ENCODE measurements at regions not wholly inside any gene's neighbourhood (a gene's known extent, or its start where the extent isn't known, plus 50 kb on each side); places are given as distances from the start of the nearest gene placed in this dataset.

- no peak for DNase-seq
Observed at GRCh38 chr2:9102861-9103662, 99.6 kb upstream of the MBOAT2 start.

GRCh38 chr2:9101763-9102425, 98.4 kb upstream of the MBOAT2 start:
- DNase-seq, result no peak

DNA sequence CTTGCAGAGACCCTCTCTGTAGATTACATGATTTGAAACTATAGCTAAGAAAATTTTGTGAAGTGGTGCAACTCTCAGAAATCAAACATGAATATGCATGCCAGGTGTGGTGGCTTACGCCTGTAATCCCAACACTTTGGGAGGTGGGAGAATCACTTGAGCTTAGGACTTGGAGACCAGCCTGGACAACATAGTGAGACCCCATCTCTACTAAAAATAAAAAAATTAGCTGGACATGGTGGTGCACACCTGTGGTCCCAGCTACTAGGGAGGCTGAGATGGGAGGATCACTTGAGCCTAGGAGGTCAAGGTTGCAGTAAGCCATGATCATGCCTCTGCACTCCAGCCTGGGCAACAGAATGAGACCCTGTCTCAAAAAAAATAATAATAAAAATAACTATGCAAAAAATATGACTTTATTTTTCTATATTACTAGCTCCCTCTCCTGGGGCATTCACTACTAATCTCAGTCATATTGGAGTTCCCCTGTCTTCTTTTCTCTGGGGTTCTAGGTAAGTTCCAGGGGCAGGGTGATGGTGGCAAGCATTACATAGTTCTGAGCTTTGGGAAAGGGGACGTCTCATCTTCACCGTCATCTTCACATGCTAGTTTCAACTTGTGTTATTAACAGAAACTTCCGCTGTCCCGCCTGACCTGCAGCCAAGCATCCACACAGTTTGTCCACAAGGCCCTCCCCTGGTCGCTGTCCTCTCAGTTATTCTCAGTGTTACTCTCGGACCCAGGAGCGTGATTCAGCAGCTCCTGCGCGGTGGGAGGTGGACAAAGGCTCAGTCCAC, 96.8 kb upstream of the MBOAT2 start:
- DNase-seq, result no peak

GRCh38 chr2:9099341-9099751, 95.9 kb upstream of the MBOAT2 start:
- peak; percentile 56 for DNase-seq

GRCh38 chr2:9097892-9098291, 94.4 kb upstream of the MBOAT2 start:
- no peak for DNase-seq

- DNase-seq, result no peak
Observed at GRCh38 chr2:9097239-9097638, 93.8 kb upstream of the MBOAT2 start.

DNA sequence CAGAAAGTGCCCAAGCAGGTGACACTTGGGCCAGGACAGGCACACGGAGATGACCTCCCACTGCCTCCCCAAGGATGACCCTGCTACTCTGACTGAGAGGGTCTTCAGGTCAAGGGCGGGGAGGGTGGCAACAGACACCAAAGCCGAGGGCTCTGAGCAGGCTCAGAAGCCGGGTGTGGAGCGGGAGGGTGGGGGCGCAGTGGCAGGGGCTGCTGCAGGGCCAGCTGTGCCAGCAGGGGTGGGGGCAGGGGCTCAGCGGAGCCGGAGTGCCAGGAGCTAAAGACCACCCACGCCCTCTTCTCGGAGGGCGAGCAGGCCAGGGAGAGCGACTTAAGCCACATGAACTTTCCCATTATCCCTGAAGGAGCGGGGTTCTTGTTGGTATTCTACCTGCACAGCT, 93.3 kb upstream of the MBOAT2 start:
- no peak for DNase-seq

DNA sequence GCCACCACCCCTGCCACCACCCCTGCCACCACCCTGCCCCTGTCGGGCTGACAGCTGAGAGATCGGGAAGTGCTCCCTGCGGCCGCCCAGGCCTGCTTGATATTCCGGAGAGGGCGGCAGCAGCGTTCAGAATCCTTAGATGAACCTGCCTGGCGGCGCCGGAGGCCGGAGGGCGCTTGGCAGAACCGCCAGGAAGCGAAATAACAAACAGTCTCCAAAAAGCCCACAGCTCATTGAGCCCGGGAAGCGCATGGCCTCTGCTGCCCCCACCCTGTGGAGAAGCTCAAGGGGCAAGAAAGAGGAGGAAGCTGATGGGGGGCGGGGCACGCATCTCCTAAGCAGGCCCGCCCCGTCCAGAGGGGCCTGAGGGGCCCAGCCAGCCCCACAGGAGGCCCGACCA, 92.2 kb upstream of the MBOAT2 start:
- DNase-seq, result peak; percentile 70

- DNase-seq, result no peak
Observed at GRCh38 chr2:9095226-9095625, 91.7 kb upstream of the MBOAT2 start.

GRCh38 chr2:9094117-9094516, 90.6 kb upstream of the MBOAT2 start:
- DNase-seq, result no peak

GRCh38 chr2:9093324-9093723, 89.8 kb upstream of the MBOAT2 start:
- no peak for DNase-seq

DNA sequence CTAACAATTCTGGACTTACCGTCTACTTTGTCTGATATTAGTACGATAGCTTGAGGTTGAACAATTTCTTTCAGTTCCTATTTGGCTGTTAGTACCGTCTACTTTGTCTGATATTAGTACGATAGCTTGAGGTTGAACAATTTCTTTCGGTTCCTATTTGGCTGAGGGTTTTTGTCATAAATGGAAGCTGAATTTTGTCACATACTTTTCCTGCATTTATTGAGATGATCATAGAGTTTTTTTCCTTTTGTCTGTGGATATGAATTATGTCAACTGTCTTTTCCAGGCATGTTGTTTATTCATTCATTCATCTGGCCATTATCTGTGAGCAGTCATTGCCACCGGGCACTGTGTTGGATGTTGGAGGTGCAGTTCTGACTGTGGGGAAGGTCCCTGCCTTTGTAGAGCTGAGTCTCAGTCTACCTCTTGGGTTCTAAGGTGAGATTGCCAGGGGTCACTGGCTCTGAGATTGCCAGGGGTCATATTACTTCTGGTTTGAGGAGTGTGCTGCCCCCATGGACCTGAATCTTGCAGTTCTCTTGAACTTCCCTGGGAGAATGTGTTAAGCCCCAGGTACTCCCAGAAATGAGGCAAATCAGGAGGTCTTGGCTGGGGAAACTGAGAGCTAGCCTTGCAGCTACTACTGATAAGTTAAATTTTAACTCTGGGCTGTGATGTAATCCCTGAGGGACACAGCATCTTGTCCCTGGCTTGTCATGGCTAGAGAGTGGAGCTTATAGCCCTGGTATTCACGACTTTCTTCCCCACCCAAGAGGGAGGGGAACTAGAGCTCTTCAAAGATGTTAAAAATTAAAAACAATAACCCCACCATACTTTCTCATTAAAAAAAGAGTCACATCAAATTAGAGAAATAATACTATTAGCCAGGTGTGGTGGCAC, 89.1 kb upstream of the MBOAT2 start:
- DNase-seq, result no peak

GRCh38 chr2:9091811-9092210, 88.3 kb upstream of the MBOAT2 start:
- peak; percentile 81 for DNase-seq

- peak; percentile 54 for DNase-seq
Observed at GRCh38 chr2:9089831-9090230, 86.3 kb upstream of the MBOAT2 start.

DNA sequence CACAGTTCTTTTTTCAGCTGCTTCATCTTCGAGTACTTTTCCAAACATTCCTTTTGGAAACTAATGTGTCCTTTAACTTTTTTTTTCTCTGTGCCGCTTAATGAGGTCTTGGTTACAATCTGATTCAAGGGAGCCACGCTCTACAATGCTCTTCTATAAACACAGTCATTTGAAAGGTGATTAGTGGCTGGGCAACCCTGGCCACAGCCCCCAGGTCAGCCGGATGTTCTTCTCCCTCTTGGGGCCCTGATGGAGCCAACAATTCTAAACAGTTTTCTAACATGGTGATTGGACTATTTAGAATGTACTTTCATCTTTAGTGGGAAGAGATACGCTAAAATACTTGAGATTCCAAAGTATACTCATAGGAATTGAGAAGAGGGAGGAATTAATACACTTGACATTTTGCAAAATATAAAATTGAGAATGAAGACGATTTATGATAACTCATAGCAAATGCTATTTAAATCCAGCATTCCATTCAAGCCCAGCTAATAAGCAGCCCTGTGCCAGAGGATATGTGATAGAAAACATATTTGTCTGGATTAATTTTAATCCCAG, 83.7 kb upstream of the MBOAT2 start:
- DNase-seq, result peak; percentile 88

GRCh38 chr2:9086465-9086864, 83.0 kb upstream of the MBOAT2 start:
- DNase-seq, result no peak

DNA sequence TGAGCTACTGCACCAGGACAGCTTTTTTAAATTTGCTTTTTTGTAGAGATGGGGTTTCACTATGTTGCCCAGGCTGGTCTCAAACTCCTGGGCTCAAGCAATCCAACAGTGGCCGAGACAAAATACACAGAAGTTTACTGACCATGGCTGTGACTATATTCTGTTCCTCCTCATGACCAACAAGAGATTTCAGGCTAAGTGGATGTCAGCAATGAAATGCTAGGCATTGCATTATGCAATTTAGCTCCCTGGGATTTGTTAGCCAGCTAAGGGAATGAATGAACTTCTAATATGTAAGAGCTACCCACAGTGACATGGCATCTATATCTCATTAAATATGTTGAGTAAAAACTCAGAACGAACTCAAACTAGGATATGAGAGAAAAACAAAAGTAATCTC, 81.9 kb upstream of the MBOAT2 start:
- no peak for DNase-seq

- DNase-seq, result no peak
Observed at GRCh38 chr2:9083287-9083686, 79.8 kb upstream of the MBOAT2 start.

GRCh38 chr2:9082158-9082557, 78.7 kb upstream of the MBOAT2 start:
- DNase-seq, result no peak

- no peak for DNase-seq
Observed at GRCh38 chr2:9081750-9082149, 78.3 kb upstream of the MBOAT2 start.

DNA sequence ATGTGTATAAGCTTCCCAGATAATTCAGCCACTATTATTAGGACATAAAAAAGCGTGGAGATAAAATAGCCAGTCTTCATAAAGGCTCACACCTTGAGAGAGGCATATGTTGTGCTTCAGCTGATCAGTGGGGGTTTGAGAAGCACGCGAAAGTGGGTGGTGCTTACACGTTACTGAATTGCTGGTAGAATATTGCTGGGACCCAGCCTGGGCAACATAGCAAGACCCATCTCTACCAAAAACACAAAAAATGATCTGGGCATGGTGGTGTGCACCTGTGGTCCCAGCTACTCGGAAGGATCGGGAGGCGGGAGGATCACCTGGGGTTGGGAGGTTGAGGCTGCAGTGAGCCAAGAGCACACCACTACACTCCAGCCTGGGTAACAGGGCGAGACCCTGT, 74.9 kb upstream of the MBOAT2 start:
- DNase-seq, result no peak

DNA sequence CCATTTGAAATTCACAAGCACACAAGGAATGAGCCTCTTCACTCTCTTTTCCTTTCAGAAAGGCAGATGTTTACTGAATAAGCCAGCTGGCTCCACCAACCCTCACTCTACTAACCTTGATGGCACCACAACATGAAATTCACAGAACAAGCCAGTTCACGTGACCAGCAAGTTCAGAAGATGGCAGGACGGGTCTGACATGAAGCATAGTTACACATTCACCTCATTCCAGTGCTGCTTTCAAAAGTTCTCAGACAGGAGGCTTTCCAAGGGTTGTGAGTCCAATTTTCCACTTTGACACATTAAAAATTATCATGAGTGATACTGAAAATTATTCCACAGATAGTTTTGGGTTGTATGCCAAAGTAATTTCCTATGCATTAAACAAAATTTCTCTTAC, 74.2 kb upstream of the MBOAT2 start:
- no peak for DNase-seq
